ENCODE measurements at regions not wholly inside any gene's neighbourhood (a gene's known extent, or its start where the extent isn't known, plus 50 kb on each side); places are given as distances from the start of the nearest gene placed in this dataset.

DNA sequence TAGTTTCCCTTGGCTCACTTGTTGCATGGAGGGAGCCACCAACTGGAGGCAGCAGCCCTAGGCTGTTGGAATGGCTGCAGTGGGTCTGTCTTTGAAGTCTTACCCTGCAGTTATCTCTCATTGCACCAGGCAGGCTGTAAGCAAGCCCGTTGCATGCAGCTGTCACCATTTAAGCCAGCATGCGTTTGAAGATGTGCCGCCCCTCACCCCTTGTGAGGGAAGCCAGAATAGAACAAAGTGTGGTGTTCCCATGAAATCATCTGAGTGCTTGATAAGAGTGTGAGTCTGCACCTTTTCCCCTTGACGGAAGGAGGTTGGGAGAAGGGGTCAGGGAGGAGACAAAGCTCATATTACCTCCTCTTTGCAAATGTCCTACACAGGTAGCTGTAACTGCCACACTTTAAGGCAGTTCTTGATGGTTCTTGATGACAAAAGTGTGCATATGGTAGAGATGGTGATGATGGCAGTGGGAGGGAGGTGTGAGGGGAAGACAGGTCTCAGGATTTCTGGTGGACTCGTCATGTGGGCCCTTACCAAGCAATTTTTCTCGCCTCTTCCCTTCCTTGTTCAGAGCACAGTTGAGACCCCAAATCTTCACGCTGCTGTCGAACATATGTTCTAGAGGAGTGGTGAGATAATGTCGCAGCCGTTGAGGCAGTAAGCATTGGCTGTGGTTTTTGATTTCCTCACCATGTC, 191.4 kb upstream of the LEF1 start:
- DNase-seq, result no peak

DNA sequence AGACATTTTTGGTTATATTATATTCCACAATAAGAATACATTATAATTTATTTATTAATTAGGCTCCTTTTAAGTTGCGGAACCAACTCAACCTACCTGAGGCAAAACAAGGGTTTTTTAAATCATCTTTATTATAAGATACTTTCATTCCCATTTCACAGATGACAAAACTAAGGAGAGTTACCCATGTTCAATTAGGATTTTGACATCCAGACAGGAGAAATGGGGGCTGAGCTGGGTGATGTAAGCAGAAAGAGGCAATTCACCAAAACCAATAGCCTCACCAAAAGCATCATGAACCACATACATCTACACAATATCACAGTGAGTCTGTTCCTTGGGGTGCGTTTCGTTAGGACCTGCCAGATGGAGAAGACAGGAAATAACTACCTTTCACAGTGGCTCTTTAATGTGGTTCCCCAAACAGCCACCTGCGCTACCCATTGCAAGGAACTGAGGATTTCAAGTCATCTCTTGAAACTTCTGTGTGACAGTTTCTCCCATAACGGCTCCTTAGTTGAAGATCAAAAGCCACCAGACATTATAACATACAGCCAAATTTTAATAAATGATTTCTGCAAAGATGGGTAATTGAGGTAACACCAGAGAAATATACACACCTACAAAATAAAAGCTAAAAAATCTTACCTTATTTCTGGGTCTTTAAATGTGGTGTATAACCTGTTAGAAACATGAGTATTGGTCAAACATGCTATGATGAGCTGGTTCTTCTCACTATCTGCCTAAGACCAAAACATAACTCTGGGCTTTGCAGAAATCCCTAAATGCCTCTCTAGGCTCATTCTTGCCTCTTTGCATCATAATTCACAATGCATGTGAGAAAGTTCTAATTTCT, 190.6 kb upstream of the LEF1 start:
- DNase-seq, result no peak

DNA sequence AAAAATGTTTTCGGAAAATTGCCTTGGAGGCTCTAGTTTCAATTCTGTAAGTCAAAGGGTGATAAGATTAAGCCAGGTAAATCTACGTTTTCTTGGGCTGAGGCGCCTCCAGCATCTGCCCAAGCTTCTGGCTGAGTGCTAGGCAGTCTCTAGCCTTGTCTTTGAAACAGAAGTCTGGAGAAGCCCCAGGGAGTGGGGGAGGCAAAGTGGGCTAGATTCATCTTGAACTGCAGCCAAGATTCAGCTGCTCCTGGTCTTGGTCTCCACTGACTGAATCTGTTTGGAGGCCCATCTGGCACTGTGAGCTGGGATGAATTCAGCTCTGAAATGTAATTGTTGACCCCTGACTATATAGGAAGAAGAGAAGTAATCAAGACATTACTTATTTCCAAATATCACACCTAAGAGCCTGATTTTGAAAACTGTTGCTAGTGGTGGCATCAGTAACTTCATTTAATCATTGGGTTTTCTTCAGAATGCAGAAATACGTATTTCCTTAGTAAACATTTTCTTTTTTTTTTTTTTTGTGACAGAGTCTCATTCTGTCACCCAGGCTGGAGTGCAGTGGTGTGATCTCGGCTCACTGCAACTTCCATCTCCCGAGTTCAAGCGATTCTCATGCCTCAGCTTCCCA, 187.3 kb upstream of the LEF1 start:
- DNase-seq, result no peak

DNA sequence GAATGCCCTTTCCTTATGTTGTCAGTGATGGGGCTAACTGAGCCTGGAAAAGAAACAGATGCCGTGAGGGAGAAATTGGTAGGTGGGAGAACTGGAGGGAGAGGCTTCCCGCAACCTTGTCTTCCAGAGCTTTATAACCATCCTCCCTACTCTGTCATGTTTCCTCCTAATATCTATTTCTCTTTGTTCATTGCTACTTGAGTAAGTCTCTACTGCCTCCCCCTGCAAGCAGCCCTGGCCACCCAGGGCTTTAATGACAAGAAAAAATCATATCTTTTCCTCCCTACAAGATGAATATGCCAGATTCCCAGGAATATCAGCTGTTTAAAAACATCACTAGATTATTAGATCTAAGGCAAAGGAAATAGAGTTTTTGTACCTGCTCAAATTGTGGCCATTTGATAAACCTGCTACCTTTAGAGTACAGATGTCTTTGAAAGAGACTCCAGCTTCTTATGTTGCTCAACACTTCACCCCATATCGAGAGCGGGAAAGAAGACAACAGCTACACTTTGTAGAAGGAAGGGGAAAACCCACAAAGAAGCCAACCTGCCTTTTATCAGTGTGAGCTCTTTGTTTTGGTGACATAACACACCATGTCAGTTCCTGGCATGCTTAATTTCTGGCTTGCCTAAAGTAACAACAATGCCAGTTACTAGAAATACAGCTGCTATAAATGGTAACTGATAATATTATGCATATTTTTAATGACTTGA, 186.6 kb upstream of the LEF1 start:
- DNase-seq, result no peak

DNA sequence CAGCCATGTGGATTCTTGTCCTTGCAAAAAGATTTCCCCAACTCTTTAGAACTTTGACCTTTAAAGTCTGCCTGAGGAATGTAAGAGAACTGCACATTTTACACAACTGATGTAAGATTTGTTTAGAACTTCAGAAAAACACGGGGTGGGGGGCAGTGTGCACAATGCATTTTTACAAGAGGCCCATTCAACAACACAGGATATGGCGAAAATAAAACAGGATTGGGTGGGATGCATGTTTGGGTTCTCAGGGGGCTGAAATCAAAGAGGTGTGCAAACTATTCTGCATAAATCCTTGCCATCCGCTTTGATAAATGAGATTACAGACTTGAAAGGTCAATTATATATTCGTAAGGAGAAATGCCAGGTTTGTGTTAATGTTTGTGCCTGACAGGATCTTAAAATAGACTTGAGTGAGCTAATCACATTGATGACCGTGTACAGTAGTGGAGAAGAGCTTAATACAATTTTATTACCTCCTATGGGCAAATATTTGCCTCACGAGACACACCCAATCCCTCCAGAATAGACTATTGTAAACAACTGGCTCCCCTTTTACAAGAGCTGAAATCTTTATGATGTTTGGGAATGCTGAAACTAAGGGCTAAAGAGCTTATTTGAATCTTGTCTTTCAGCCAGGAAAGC, 184.1 kb upstream of the LEF1 start:
- DNase-seq, result no peak

- DNase-seq, result no peak
Measured at GRCh38 chr4:108351791-108352190, 183.1 kb upstream of the LEF1 start.

- DNase-seq, result no peak
Measured at GRCh38 chr4:108350332-108350731, 181.6 kb upstream of the LEF1 start.

GRCh38 chr4:108346818-108347210, 178.1 kb upstream of the LEF1 start:
- DNase-seq, result no peak

DNA sequence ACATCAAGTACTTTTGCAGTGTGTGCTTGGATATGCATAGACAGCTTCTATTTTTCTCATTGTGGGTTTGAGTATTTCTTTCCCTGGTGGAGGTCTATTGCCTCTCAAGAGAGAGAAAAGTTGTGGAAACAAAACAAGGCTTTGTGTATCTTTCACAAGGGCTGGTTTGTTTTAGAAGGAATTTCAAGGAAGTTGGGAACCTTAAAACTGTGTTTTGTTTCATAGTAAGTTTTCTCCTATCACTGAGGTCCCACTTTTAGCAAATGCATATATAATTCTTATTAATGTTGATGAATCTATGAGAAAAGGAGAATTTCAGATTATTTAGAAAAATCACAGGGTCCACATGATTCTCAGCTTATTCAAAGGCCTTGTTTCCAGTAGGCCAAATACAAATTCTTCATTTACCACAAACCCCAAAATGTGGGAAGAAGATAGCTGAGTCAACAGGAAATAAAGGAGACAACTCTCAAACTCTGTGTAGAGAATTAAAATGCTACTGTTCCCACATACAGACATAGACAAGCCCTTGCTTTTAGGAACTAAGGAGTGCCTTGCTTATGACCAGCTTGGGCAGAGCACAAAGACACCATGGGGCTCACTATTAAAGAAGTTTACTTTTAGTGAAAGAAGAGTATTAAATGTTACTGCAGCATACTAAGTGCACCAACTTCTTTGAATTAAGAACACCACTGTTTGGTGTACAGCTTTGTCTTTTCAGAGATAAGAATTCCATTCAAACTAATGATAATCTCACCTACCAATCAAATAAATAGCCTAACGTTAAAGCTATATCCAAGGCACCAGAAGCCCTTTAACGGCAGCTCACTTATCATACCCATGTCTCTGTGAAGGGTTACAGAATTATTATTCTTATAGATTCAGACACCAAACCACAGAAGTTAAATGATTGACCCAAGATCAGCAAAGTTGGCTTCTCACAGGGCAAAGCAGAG, 177.4 kb upstream of the LEF1 start:
- no peak for DNase-seq

DNA sequence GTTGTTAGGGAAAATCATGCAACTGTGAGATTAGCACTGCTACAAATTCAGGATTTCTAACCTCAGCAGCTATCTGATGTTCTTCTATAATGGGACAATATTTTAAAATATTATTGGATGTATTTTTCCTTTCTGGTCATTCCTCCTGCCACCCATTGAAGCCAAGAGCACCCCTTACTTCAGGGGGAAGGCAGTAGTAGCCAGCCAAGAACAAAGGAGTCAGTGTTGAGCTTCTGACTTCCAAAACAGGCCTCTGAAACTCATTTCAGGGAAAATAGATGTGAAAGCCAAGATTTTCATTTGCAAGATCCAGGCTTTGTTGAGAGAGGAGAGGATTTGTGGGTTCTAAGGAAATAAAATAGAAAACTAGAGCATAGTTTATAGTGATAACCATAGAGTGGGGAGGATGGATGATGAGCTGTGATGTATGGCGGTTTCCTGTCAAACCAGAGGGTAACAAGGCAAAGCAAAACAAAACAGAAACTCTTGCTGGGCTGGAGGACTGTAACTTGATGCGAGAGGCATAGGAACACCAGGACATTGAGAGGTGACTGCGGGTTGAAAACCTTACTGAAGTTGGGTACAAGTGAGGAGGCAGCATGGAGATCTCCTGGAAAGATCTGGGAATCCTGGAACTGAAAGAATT, 173.7 kb upstream of the LEF1 start:
- DNase-seq, result no peak

DNA sequence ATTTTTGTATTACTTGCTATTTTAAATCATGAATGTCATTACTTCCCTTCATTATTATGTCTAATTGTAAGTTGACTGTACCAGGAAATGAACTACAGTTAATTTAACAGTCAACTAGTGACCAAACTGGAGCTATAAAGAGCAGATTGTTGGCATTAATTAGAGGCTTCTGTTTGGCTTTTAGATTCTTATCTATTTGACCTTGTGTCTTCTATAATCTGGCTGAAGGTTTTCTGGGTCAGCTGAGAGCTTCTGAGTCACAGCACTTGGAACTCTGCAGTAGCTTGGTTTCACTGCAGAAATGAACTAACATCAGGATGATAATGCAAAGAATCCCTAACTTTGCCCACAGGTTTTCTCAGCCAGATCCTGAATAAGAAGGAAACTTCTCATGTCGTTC, 169.2 kb upstream of the LEF1 start:
- DNase-seq, result no peak

- DNase-seq, result no peak
Measured at GRCh38 chr4:108336076-108336475, 167.3 kb upstream of the LEF1 start.

GRCh38 chr4:108335081-108335480, 166.3 kb upstream of the LEF1 start:
- no peak for DNase-seq

DNA sequence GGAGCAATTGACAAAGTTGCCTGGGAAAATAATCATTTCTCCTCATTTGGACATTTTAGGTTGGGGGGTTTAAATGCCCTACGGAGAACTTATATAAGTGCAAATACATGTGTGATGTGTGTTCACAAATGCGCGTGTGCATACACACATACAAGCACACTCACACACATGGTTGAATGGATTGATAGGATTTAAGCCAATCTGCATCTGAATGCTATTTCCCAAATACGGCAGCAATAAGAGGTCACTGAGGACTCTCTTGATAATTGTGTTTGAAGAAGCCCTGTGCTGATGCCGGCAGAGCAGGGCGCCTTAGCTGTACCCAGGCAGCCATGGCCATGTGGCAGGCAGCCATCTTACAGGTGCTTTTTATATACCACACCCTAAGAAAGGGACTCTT, 165.3 kb upstream of the LEF1 start:
- DNase-seq, result no peak

DNA sequence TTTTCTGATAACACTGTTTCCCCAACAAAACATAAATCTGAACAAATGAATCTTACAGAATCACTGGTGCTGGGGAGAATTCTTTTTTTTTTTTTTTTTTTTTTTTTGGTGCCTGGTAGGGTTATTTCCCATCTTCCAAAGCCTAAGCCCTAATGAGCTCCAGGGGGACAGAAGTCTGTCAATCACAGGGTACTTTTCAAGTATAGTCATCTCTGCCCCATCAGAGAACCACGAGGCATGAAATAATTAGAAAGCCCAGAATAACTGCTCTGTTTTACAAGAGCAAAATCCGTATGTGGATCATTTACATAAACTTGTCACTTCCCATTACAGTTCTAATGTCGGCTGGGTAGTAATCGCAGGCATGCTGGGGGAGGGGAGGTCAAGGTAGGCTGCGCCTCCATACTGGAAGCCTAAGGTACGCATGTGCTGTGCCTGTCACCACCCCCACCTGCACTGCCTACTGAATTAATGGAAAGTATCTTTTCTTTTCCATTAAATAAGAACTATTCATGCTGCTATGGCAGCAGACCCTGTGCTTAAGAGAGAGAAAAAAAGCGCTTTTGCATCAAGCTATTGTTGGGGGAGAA, 164.7 kb upstream of the LEF1 start:
- DNase-seq, result no peak

- no peak for DNase-seq
Measured at GRCh38 chr4:108331905-108332632, 163.3 kb upstream of the LEF1 start.

DNA sequence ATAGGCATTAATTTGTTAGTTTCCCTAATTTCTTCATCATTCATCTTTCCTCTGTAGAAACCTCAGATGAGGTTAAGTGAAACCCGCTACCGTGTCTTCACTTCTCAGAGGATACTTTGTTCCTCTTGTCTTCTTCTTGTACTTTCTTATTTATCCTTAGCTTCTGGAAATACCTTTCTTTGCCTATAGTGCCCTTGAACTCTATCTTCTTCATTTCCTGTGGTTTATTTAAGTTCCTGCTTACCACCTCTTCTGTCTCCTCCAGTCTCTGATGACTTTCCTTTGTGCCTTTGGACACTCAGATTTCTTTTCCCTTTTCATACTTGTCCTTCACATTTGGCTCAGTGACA, 159.6 kb upstream of the LEF1 start:
- DNase-seq, result no peak

DNA sequence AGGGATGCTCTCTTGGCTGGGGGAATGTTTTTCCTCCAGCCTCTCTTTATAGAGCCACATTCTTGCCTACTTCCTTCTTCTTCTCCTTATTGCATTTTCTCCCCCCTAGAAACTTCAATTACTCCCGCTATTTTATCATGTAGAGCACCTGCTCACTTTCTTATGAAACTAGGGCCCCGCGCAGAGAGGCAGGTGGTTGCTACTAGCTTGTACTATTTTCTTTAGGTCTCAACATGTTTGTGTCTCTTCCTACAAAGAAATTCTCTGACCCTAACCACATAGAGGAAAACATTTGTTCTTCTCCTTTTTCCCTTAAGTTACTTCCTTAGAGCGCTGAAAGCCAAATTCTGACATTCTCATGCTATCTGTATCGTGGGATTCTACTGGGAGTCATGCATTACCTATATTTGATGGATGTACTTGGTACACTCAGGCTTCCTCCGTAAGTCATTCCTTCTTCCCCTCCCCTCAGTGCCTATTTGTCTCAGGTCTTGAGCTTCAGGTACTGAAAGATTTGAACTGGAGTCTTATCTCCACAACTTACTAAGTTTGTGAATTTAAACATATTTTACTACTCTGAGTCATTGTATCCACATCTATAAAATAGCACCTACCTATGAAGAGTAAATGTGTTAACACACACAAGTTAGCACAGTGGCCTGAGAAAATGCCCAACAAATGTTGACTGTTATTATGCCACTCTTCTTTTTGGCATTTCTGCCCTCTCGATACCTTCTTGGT, 159.1 kb upstream of the LEF1 start:
- no peak for DNase-seq

DNA sequence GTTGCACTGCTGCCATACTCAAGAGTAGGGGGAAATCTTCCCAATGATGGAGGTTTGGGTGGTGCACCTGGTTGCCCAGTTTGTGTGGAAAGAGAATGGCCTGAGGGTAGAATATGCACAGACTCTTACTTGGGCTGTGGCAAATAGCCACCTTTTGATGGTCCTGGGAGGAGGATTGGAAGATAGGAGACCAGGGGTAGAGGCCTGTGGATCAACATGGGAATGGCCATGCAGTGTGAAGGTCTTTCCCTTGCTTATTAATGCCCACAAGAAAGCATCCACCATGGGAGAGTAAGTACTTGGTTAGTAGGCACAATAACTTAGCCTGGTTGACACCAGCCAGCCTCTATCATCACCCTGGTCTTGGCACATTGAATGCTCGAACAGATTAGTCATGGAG, 156.8 kb upstream of the LEF1 start:
- no peak for DNase-seq

Data from SHP77 (cell line).